Right renal cortex interstitium (tissue), 3 donors: ENCODE measurements at regions not wholly inside any gene's neighbourhood (a gene's known extent, or its start where the extent isn't known, plus 50 kb on each side); places are given as distances from the start of the nearest gene placed in this dataset.
"Not testable (repeated sequence)": the region's sequence is repeated elsewhere in the genome, so short reads cannot be mapped to it uniquely, and the experiment has no call there.

ENCODE experiments used
- DNase-seq, 3 donors: peaks; one replicate each; pipeline ENCODE4 v3.0.0-alpha.2; 2013; ENCODE audit warnings: low read depth in 3 of 3, low spot score in 2 of 3

DNA sequence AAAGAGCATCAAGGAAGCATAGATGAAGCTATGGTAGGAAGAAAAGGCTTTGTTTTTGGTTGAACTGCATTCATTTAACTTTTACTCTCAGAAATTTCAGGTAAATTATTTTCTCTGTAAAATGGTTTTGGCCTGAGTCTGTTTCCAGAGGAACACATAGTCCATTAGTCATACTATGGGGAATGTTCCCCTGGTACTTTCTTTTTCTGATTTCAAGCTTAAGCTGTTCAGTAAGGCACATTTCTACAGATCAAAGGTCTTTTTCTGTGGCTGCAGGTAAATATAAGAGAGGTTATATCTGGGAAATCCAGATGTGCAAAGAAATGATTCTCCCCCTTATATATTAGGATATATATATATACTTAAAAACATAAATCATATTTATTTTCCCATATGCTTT lies 1744.4 kb upstream of the ADGRL3 start:
- DNase-seq: no peak

DNA sequence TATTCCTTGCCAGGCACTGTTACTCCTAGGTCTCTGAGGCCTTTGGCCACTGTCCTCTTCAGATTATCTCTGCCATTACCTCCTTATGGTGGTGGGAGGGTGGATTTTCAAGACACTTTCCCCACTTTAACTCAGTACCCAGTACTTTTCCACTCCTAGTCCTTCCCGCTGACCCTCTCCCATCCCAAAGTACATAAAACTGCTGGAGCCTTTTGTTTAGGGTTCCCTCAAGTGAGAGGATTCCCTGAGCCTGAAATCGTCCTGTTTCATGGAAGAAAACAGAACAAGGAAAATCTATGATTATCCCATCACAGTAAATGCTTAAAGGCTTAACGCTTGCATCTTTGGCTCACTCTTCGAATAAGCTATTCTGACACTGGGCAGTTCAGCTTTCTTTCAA lies 1742.5 kb upstream of the ADGRL3 start:
- DNase-seq: no peak

DNA sequence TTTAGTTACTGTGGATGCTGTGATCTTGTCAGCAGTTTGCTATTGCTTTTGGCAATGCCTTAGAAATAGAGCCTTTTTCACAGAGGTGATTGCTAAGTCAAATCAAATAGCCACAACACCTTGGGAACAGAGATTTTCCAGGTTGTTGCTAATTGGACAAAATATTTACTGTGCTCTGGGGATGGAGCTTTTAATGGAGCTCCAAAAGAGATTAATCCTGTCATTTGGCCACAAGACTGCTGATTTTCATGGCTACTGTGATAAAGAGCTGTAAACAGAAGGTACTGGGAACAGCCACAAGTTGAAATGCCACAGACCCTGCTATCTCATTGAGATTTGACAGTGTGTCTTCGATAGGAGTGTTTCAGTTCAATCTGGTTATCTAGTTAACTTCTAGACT lies 1715.2 kb upstream of the ADGRL3 start:
- DNase-seq: no peak

DNA sequence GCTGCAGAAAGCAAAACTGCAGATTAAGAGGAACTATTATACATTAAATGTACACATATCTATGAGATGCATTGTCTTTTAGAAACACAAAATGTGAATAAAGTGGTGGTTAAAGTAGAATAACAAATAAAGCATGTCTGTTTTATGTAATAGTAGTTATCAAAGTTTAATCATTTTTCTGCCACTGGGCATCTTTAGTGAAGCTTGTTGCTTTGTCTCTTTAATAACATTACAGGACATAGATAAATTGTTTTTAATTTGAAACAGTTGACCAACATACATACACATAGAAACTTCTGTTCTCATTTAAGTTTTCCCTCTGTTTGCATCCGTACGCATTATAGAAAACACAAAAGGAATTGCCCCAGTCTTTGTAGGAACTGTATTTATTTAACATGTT lies 1700.0 kb upstream of the ADGRL3 start:
- DNase-seq: no peak

DNA sequence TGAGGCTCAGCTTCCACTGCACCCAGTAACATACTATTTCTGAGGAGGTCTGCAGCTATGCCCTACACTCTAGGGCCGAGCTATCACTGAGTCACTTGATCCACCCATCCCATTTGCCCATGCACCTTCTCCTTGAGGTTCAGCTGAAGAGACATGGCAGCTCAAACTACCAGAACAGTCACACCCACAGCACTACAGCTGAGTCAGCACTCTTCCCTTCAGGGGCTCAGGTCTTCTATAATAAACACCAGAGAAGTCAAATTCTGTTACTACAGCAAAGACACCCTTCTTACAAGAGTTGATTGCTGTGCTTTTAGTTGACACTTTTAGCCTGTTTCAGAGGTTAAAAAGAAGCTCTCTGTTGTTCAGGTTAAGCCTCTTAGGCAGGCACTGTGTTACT lies 1696.4 kb upstream of the ADGRL3 start:
- no peak for DNase-seq

DNA sequence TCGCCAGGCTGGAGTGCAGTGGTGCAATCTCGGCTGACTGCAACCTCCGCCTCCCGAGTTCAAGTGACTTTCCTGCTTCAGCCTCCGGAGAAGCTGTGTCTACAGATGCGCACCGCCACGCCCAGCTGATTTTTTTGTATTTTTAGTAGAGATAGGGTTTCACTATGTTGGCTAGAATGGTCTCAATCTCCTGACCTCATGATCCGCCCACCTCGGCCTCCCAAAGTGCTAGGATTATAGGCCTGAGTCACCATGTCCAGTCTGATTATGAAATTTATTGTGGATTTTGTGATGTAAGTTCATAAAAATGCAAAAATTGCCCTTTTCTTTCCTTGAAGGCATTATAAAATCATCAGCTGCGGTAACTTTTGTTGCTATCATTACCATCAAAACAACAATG lies 1688.3 kb upstream of the ADGRL3 start:
- not testable (repeated sequence) for DNase-seq

DNA sequence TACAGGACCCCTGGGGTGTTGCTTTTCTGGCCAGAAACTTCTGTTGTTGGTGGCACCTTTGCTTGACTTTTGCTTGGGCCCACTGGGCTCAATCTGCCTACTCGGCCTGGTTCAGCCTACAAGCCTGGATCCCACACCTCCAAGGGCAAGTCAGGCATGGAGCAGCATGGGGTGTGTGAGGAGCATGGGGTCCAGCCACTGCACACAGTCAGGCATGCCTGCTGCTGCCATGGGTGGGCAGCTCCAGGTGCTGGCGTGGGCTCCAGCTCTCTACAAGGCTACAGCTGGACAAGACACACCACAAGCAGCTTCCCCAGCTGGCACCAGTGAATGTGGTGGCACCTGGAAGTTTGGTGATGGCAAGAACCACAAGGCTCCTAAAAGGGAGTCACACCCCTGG lies 1683.1 kb upstream of the ADGRL3 start:
- DNase-seq: no peak

DNA sequence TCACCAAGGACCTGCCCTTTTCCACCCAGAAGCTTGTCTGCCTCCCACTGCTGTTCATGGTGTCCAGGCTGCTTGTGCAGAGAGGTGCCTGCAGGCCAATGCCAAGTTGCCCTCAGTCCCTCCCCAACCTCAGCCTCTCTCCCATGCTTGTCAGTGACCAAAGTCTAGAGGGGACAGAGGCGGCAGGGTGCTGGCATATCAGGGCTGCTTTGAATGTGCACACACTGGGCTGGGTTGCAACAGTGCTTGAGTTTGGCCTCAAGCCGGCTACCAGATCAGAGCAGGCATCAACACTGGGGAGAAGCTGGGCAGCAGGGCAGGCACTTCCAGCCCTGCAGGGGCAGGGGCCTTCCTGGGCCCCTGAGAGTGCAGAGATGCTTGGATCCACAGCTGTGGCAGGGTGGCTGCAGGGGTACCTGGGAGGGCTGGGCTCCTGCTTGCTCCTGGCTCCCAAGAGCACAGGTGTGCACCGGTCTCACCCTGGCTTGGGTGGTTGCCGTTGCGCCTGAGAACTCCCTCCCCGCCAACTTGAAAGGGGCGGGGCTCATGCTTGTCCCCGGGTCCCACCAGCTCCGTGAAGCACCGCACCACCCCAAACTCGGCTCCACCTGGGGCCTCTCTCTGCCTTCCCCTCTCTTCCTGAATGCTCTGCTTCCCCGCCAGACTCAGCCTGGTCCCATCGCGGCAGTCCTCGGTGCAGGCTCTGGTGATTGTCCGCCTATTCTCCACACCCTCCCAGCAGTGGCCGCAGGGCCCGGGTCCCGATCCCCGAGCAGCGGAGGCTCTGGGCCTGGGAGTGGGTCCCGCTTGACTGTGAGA lies 1681.9 kb upstream of the ADGRL3 start:
- DNase-seq: no peak

DNA sequence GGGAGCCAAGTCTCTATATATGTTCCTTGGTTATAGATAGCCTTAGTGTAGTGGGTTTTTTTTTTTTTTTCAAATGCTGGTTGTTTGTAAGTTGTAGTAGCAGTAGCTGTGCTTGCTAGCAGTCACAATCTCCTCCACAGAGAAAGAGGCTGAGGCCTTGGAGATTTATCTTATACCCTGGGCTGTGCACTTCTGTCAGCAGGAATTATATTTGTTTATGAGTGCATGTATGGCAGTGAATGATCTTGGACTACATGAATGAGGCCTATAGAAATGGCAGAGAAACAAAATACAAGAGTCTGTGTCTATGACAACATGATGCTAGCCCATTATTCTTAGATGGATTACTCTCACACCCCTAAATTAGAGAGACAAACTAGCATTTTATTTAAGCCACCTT lies 1674.2 kb upstream of the ADGRL3 start:
- no peak for DNase-seq

DNA sequence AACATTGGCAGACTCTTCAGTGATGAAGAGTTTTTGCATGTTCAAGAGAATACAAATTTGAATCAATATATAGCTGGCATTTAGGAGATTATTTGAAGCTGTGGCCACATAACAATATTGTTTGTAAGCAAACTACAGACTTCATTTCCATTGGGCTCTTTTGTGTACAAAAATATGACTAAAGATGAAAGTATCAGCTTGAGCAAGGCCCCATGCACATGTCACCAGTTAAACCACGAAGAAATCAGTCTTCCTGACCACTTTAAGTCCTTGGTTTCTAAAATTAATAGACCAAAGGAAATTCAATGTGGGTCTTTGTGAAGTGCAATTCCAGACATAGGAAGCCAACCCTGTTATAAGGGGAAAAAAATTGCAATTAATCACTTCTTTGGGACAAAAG lies 1664.6 kb upstream of the ADGRL3 start:
- DNase-seq: no peak

DNA sequence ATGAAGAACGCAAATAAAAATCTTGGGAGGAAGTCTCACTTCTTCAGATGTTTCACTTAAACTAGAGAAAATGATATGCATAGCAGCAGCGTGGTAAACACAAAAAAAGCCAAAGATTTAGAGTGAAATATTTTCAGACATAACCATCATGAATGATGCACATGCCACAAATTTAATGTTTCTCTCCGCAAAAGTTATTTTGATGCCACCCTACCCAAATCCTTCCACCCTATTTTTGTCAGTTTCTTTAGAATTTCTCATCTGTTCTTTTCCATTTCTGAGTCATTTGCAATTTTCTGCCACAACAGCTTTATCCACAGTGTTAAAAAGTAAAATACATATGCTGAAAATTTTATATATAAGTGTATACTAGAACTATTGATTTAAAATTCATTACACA lies 1663.7 kb upstream of the ADGRL3 start:
- no peak for DNase-seq

DNA sequence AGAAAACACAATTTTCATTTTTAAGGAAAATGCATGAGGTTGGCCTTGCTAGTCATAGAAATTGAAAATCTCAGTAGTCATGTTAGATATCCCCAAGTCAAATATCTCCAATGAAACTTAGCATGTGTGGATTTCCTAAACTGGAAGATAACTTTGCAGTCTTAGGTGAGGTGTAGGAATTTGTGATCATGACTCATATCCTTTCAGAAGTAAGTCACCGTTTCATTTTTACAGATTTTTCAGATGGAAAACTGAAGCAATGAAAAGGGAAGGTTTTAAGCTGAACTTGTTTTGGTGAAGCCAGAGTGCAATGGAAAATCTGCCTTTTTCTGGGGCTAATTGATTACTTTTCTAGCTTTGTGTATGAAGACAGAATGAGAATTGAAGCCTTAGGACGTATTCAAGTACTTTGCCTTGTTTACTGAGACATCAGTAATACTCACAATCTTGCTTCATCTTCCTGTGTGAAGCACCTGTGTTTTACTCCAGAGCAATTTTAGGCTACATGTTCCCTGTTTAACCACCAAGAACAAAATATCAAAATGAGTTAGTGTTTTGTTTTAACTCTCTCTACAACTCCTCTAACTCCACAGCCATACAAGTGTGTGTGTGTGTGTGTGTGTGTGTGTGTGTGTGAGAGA lies 1662.8 kb upstream of the ADGRL3 start:
- no peak for DNase-seq

DNA sequence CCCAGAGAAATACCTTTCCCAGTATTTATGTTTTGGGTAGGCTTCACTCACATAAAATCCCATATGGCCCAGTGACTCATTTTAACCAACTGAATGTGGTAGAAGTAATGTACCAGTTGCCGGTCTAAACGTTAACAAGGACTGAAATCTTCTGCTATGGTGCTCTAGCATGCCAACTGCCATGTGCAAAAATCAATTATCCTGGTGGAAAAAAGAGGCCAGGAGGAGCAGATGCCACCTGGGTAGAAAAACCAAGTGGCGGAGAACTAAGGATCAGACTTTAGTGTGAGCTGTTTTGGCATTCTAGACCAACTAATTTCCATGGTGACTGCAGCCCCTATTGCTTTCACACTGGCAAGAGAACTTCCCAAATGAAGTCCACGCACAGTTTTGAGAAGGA lies 1660.7 kb upstream of the ADGRL3 start:
- no peak for DNase-seq

DNA sequence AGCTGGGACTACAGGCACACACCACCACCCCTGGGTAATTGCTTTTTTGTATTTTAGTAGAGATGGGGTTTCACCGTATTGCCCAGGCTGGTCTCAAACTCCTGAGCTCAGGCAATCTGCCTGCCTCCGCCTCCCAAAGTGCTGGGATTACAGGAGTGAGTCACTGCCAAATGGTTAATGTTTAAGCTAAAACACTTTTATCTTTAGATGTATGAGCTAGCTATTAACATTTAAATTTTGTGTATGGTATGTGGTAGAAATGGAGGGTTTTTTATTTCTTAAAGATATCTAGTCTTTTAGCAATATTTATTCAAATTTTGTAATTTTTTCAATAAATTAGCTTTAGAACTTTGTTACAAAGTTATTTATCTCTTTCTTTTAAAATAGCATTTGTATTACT lies 1659.8 kb upstream of the ADGRL3 start:
- no peak for DNase-seq

DNA sequence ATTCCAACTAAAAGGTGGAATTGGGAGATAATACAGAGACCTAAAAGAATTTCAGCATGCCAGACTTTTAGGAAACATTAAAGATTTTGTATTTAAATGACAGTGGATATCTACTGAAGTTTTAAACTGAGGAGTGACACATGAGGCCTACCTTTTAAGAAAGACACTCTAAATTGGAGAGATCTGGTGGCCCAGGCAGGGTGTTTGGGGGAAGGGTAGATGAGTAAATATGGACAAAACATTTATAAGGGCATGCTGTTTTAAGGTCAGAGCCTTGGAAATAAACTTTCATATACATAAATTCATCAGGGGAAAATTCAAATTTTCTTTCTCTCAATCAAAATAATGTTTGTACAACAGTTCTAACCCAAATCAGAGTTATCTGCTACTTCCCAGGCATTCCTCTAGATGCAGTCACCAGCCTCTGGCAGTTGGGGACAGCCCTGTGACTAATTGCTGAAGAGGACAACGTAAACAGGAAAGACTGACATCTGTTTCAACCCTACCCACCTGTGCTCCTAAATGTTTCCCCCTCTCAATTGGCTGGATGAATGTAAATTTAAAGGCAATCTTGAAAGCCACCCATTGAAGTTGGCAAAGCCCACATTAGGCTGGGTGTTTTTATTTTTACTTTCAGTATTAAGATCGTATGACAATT lies 1646.9 kb upstream of the ADGRL3 start:
- no peak for DNase-seq

DNA sequence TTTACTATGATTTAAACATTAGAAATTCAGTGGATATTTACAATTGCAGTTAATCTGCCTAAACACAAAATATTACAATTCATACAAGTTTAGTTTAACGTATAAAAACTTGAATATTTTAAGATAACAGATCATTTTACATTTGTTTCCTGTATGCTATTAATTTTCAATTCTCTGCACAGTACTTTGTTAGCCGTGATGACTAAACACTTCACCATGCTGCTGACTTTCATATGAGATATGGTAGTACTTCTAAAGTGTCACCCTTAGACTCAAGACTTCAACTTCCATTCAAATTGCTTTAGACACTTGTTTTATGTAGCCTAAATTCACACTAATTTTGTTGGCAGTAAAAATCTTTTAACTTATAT lies 1646.4 kb upstream of the ADGRL3 start:
- no peak for DNase-seq

DNA sequence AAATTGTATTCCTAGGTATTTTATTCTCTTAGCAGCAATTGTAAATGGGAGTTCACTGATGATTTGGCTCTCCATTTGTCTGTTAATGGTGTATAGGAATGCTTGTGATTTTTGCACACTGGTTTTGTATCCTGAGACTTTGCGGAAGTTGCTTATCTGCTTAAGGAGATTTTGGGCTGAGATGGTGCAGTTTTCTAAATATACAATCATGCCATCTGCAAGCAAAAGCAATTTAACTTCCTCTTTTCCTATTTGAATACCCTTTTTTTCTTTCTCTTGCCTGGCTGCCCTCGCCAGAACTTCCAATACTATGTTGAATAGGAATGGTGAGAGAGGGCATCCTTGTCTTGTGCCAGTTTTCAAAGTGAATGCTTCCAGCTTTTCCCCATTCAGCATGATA lies 1643.9 kb upstream of the ADGRL3 start:
- DNase-seq: not testable (repeated sequence)

DNA sequence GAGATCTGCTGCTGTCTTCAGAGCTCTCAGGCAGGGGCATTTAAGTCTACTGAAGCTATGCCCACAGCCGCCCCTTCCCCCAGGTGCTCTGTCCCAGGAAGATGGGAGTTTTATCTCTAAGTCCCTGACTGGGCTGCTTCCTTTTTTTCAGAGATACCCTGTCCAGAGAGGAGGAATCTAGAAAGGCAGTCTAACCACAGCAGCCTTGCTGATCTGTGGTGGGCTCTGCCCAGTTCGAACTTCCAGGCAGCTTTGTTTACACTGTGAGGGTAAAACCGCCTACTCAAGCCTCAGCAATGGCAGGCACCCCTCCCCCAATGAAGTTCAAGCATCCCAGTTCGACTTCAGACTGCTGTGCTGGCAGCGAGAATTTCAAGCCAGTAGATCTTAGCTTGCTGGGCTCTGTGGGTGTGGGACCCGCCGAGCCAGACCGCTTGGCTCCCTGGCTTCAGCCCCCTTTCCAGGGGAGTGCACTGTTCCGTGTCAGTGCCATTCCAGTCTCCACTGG lies 1639.9 kb upstream of the ADGRL3 start:
- DNase-seq: not testable (repeated sequence)

DNA sequence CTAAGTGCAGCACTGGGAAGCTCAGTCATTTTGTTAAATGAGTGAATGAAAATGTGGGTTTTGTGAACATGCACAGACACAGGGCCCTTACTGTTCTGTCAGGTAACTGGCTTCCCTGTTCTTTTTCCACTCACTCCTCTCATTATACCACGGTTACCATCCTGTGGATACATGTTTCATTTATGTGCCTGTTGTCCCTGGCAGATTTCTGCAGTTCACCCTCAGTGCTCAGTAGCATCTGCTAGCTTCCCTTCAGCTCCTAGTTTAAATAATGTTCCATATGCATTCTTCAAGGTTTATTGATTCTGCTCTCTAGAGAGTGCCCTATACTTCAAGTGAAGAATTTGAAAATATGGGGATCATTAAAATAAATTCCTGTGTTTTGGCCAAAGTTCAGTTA lies 1634.3 kb upstream of the ADGRL3 start:
- no peak for DNase-seq

DNA sequence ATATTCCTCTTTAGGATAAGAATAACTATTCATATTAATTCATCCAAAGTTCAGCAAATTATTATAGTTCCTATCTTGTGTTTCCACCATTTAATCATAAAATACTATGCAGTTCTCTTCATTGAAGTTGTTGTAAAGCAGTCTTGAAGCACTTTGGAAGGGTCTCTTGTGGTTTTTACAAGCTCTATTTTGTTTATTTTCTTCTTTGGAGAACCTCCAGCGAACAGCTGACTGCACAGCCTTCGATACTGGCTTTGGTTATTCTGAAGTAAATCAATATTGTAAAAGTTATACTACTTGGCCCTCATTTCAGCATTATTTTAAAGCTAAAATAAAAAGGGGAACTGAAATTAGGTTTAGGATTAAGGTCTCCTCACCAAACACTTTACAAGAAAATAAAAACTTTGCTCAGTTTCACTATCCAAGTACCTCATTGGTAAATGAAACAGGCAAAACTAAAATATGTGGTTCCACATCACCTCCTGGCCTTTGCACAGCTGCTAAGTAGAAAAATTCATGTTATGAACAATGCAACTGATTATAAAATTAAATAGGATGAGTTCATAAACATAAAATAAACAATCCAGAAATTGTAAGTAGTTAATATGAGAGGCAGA lies 1629.2 kb upstream of the ADGRL3 start:
- DNase-seq: no peak

DNA sequence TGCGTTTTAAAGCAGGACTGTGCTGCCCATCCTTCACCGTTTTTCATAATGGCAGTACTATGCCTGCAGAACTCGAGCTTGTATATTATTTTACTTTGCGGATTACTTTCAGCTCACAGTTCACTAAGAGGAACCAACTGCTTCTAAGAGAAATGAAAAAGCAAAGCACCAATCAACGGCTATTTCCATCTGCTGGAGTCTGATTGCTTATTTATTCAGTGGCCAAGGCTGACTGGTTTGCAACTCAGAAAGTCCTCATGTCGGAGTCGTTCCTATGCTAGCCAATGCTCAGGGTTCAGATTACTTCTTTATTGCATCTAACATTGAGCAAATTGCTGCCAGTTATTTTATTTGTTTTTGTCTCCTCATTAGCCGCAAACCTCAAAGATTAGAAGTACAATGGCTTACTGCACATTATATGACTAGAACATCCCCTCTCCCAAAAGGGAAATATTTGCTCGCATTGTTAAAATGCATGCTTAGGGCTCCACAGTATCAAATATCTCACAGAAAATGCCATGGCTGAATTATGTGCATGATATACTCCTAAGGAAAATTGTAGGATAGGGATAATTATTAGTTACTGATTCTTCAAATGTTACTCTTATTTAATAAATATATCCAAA lies 1628.2 kb upstream of the ADGRL3 start:
- DNase-seq: no peak
